OCI-LY7 (cell line): ENCODE measurements at regions not wholly inside any gene's neighbourhood (a gene's known extent, or its start where the extent isn't known, plus 50 kb on each side); places are given as distances from the start of the nearest gene placed in this dataset.

Source experiments
- BruUV-seq: library from RNA; stranded (reverse); fragments of 400-500 nt; replicated peaks from 2 replicates; lab custom pipeline; 2021; lab: Mats Ljungman, UMichigan
- CTCF ChIA-PET: fragments of 300-600 bp; sonication (Branson Sonifier 250); formaldehyde crosslinking; loops from one replicate; lab custom pipeline; 2022; ENCODE audit warnings: antibody characterized with exemption; ENCODE audit not compliant: unreplicated experiment; lab: Charles Lee
- POLR2A ChIA-PET: fragments of 300-600 bp; sonication (Branson Sonifier 250); formaldehyde crosslinking; loops from one replicate; lab custom pipeline; 2022; ENCODE audit warnings: antibody characterized with exemption; lab: Charles Lee
- DNase-seq: peaks from one replicate; pipeline ENCODE4 v3.0.0-alpha.2; 2015; ENCODE audit warnings: low spot score
- H2AFZ ChIP-seq: fragments of 200-600 bp; sonication (generic), shearing (Covaris generic); 2 replicates; pipeline ENCODE4 v1.6.1; 2014; ENCODE audit warnings: mild to moderate bottlenecking, antibody characterized with exemption, low read length, moderate library complexity
- H3K27ac ChIP-seq: fragments of 200-600 bp; sonication (generic); 2 replicates; pipeline ENCODE4 v1.5.1; 2014; ENCODE audit warnings: mixed run types, low read depth, mild to moderate bottlenecking, moderate library complexity, low read length, inconsistent platforms; ENCODE audit not compliant: poor library complexity, severe bottlenecking
- H3K36me3 ChIP-seq: fragments of 200-600 bp; sonication (generic); 2 replicates; pipeline ENCODE4 v1.6.1; 2014; ENCODE audit warnings: mild to moderate bottlenecking, antibody characterized with exemption, low read length, moderate library complexity, mixed read lengths; ENCODE audit not compliant: insufficient read depth
- H3K4me1 ChIP-seq: fragments of 200-600 bp; sonication (generic); 2 replicates; pipeline ENCODE4 v1.5.1; 2014; ENCODE audit warnings: mild to moderate bottlenecking, low read length; ENCODE audit not compliant: insufficient read depth, poor library complexity, severe bottlenecking
- H3K4me2 ChIP-seq: fragments of 200-600 bp; sonication (generic); 2 replicates; pipeline ENCODE4 v1.6.1; 2014; ENCODE audit warnings: mild to moderate bottlenecking, low read length
- H3K4me3 ChIP-seq: fragments of 200-600 bp; sonication (generic); 2 replicates; pipeline ENCODE4 v1.5.1; 2014; ENCODE audit warnings: mild to moderate bottlenecking, low read depth, low read length; ENCODE audit not compliant: poor library complexity, severe bottlenecking
- H3K79me2 ChIP-seq: fragments of 200-600 bp; sonication (generic); 2 replicates; pipeline ENCODE4 v1.6.1; 2016; ENCODE audit warnings: low read depth, mild to moderate bottlenecking, low read length, moderate library complexity, mixed read lengths; ENCODE audit not compliant: insufficient read depth
- H3K9me2 ChIP-seq: fragments of 200-600 bp; sonication (generic); 2 replicates; pipeline ENCODE4 v1.6.1; 2016; ENCODE audit warnings: mild to moderate bottlenecking, low read length, mixed read lengths; ENCODE audit not compliant: insufficient read depth
- H3K9me3 ChIP-seq: fragments of 200-600 bp; sonication (generic); 2 replicates; pipeline ENCODE4 v1.6.1; 2014; ENCODE audit warnings: mild to moderate bottlenecking, mixed run types, low read length, mixed read lengths
- H4K20me1 ChIP-seq: fragments of 200-600 bp; sonication (generic); 2 replicates; pipeline ENCODE4 v1.6.1; 2014; ENCODE audit warnings: mild to moderate bottlenecking, antibody characterized with exemption, low read length, moderate library complexity, mixed read lengths; ENCODE audit not compliant: insufficient read depth
- EZH2phosphoT487 ChIP-seq: fragments of 200-600 bp; sonication (generic); IDR thresholded peaks from 2 replicates; pipeline ENCODE4 v1.6.1; 2018; ENCODE audit warnings: low read depth, borderline replicate concordance, mild to moderate bottlenecking, mixed run types, antibody characterized with exemption, low read length, moderate library complexity, mixed read lengths
- intact Hi-C: fragments of 100-400 bp; cut with micrococcal nuclease; formaldehyde crosslinking; loops from one replicate; pipeline ENCODE4 v1.10.0; 2022; ENCODE audit not compliant: unreplicated experiment
- TF ChIP-seq, protein P1 (sequence below): fragments of 200-600 bp; sonication (generic); conservative IDR thresholded peaks from 2 replicates; pipeline ENCODE4 v1.5.1; 2014; ENCODE audit warnings: mild to moderate bottlenecking, antibody characterized with exemption, low read length, moderate library complexity, mixed read lengths

DNA sequence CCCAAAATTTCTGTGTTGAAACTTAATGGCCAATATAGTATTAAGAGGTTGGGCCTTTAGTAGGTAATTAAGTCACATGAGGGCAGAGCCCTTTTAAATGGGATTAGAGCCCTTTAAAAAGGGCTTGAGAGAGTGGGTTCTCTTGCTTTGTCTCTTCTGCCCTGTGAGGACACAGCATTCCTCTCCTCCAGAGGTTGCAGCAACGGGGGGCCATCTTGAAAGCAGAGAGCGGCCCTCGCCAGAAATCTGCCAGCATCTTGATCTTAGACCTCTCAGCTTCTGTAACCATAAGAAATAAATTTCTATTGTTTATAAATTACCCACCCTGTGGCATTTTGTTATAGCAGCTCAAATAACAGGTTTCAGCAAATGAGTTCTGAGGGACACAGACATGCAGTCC lies 305.0 kb upstream of the LRP1B start:
- no TSS peak for BruUV-seq
- no peaks in the 10 kb centered on the region for H3K9me3 ChIP-seq
- H3K27ac ChIP-seq, result no peak overlapping the region
- DNase-seq, result no peak
- no peaks in the 10 kb centered on the region for H3K9me2 ChIP-seq
- no peaks in the 10 kb centered on the region for H3K36me3 ChIP-seq
- ChIA-PET CTCF (no interaction called here), POLR2A (interaction anchor here (0.6 kb wide), 1 partner anchor 1907 kb away, joined by 4 read pairs; no protein-coding TSS in a partner anchor)
- no peaks in the 10 kb centered on the region for H4K20me1 ChIP-seq
- intact Hi-C loops, result no loop called here
- H3K79me2 ChIP-seq, result no peaks in the 10 kb centered on the region
- H3K4me1 ChIP-seq, result no peaks in the 10 kb centered on the region
- H3K4me3 ChIP-seq, result no peak overlapping the region
- TF ChIP-seq, protein P1, sequence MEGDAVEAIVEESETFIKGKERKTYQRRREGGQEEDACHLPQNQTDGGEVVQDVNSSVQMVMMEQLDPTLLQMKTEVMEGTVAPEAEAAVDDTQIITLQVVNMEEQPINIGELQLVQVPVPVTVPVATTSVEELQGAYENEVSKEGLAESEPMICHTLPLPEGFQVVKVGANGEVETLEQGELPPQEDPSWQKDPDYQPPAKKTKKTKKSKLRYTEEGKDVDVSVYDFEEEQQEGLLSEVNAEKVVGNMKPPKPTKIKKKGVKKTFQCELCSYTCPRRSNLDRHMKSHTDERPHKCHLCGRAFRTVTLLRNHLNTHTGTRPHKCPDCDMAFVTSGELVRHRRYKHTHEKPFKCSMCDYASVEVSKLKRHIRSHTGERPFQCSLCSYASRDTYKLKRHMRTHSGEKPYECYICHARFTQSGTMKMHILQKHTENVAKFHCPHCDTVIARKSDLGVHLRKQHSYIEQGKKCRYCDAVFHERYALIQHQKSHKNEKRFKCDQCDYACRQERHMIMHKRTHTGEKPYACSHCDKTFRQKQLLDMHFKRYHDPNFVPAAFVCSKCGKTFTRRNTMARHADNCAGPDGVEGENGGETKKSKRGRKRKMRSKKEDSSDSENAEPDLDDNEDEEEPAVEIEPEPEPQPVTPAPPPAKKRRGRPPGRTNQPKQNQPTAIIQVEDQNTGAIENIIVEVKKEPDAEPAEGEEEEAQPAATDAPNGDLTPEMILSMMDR, result no peak
- no peak for TF ChIP-seq EZH2phosphoT487
- no peak overlapping the region for H2AFZ ChIP-seq
- H3K4me2 ChIP-seq, result no peak overlapping the region

DNA sequence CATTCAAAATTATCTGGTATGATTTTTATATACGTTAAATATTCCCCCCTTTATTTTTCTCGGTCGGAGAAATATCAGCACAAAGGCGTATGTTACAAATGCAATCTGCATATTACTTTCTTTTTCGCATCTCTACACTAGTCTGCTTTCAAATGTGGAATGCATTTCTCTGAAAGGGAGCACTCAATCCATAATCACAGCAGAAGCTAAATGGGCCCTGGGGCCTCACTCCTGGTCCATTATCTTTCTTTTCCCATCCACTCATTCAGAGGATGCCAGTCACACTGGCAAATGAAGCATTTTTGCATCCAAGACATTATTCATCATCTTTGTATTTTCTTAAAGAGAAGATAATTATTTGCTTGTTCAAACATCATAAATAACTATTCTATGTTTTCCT lies 295.2 kb upstream of the LRP1B start:
- no peak for TF ChIP-seq EZH2phosphoT487
- TF ChIP-seq, protein P1, result no peak

DNA sequence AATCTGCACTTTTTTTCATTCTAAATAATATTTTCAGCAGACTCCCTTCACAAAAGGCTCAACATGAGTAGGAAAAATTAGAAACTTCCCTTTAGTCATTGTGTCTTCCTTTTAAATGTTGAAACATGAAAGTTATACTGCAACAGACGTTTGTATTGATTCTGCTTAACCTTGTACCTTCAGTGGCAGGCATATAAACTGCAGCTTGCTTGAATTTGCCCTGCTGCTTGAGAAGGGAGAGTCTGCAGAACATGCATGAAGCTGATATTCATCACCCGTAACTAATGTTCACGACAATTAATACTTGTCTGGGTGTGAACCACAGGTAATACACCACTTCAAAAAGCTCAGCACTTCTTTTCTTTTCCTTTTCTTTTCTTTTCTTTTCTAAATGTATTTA lies 294.7 kb upstream of the LRP1B start:
- no peaks in the 10 kb centered on the region for H4K20me1 ChIP-seq
- no peaks in the 10 kb centered on the region for H3K9me2 ChIP-seq
- no peak overlapping the region for H3K4me2 ChIP-seq
- H3K4me1 ChIP-seq, result no peaks in the 10 kb centered on the region
- H3K79me2 ChIP-seq, result no peaks in the 10 kb centered on the region
- no peak for TF ChIP-seq EZH2phosphoT487
- TF ChIP-seq, protein P1, result no peak
- H3K4me3 ChIP-seq, result no peak overlapping the region
- H3K36me3 ChIP-seq, result no peaks in the 10 kb centered on the region
- intact Hi-C loops, result no loop called here
- BruUV-seq, result no TSS peak
- no peaks in the 10 kb centered on the region for H3K9me3 ChIP-seq
- ChIA-PET CTCF (no interaction called here), POLR2A (no interaction called here)
- DNase-seq, result no peak
- no peak overlapping the region for H3K27ac ChIP-seq
- H2AFZ ChIP-seq, result no peak overlapping the region

More for the DNA sequence above, 295.2 kb upstream of the LRP1B start:
- no peaks in the 10 kb centered on the region for H4K20me1 ChIP-seq
- H3K4me1 ChIP-seq, result no peaks in the 10 kb centered on the region
- no TSS peak for BruUV-seq
- H3K4me2 ChIP-seq, result no peak overlapping the region
- CTCF ChIA-PET, result no interaction called here
- no peak overlapping the region for H2AFZ ChIP-seq
- no peaks in the 10 kb centered on the region for H3K9me3 ChIP-seq
- intact Hi-C loops, result no loop called here
- DNase-seq, result no peak
- POLR2A ChIA-PET, result no interaction called here
- H3K9me2 ChIP-seq, result no peaks in the 10 kb centered on the region
- H3K27ac ChIP-seq, result no peak overlapping the region
- no peaks in the 10 kb centered on the region for H3K36me3 ChIP-seq
- no peak overlapping the region for H3K4me3 ChIP-seq
- H3K79me2 ChIP-seq, result no peaks in the 10 kb centered on the region
